Spinal cord (tissue), 9 donors: ENCODE measurements at regions not wholly inside any gene's neighbourhood (a gene's known extent, or its start where the extent isn't known, plus 50 kb on each side); places are given as distances from the start of the nearest gene placed in this dataset.

Experiments
- DNase-seq, 6 donors: peaks; one replicate each; pipeline versions ENCODE4 v3.0.0 to v3.0.0-alpha.2; 2013 to 2015; ENCODE audit warnings: low spot score in 6 of 6, low read depth in 4 of 6
- H3K27ac ChIP-seq: one replicate; pipeline ENCODE4 v1.5.1; 2013; ENCODE audit warnings: low read depth, low read length, control low read depth
- H3K27me3 ChIP-seq: one replicate; pipeline ENCODE4 v1.6.1; 2013; ENCODE audit warnings: low read length; ENCODE audit not compliant: control insufficient read depth, insufficient read depth
- H3K36me3 ChIP-seq: one replicate; pipeline ENCODE4 v1.6.1; 2013; ENCODE audit warnings: low read length; ENCODE audit not compliant: control insufficient read depth, insufficient read depth
- H3K4me1 ChIP-seq: one replicate; pipeline ENCODE4 v1.6.1; 2013; ENCODE audit warnings: low read length; ENCODE audit not compliant: control insufficient read depth, insufficient read depth
- H3K4me3 ChIP-seq: one replicate; pipeline ENCODE4 v1.5.1; 2013; ENCODE audit warnings: low read depth, low read length, control low read depth
- H3K9me3 ChIP-seq: one replicate; pipeline ENCODE4 v1.6.1; 2013; ENCODE audit warnings: low read length; ENCODE audit not compliant: control insufficient read depth, insufficient read depth
- WGBS: methylation state at CpG from one replicate; pipeline ENCODE4 v1.1.5; 2013; ENCODE audit warnings: missing lambda C conversion rate; ENCODE audit not compliant: insufficient coverage; 5-methylcytosine and 5-hydroxymethylcytosine counted together
- donor health status: healthy.

- H3K27me3 ChIP-seq = no peaks in the 10 kb centered on the region
- WGBS = no CpG with 5 or more reads among the region's 2 CpGs
- no peaks in the 10 kb centered on the region for H3K4me1 ChIP-seq
- H3K36me3 ChIP-seq = no peaks in the 10 kb centered on the region
- H3K27ac ChIP-seq = no peak overlapping the region
- no peak overlapping the region for H3K4me3 ChIP-seq
- no peaks in the 10 kb centered on the region for H3K9me3 ChIP-seq
- peak in 1 of 6 donors; percentile 52 for DNase-seq
Observed at GRCh38 chr5:152990649-152991048, 499.8 kb upstream of the GRIA1 start.

DNA sequence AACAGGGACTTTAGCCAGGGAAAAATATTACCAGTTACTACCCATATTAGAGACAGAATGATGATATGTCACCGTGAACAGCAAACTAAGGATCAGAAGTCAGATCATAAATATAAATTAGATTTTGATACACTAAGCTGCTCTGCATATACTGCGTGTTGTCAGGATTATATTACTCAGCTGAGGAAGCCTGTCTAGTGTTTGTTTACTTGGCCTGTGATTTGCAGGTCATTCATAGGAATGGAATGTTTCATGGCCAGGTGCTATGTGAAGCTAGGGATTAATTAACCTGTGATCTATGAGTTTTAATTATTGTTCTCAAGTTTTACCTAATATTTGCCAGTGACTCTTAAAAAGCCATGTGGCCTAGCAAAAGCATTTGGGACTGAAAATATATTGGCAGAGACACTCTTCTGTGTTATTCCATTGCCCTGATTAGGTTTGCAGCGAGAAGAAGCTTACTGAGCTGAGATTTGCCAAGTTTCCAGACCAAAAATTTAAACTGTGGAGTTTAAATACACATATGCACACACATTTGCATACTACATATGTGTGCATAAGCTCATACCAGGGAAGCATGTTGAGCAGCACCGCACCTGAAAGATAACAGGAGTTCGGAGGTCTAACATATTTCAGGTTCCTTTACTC is 496.3 kb upstream of the GRIA1 start:
- Histone ChIP-seq H3K4me1 (no peaks in the 10 kb centered on the region), H3K27me3 (no peaks in the 10 kb centered on the region), H3K4me3 (no peak overlapping the region), H3K36me3 (no peaks in the 10 kb centered on the region), H3K27ac (no peak overlapping the region), H3K9me3 (no peaks in the 10 kb centered on the region)
- DNase-seq = peak in 2 of 6 donors; percentile 53 to 70
- 40% methylated on average over 1 of the region's 5 CpGs for WGBS

DNA sequence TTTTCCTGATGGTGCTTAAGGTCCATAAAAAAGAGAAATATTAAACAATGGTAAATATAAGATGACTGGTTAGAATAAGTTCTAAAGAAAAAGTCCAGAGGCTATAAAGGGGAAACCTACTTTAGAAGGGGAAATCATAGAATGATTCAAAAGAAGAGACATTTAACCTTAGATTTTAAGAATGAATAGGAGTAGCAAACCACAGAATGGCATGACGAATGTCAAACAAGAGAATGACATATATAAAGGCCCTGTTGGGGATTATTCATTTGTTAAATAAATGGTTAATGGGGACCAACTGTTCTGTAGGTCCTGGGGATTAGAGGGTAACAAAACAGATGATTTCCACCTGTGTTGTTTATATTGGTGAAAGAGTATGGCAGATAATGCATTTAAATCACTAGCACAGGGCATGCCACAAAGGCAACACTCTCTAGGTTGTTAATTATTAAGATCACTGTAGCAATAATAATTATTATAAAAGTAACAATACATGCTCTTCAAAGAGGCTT is 495.2 kb upstream of the GRIA1 start:
- no CpG with 5 or more reads among the region's 1 CpG for WGBS
- no peaks in the 10 kb centered on the region for H3K27me3 ChIP-seq

GRCh38 chr5:153005711-153006110 is 484.8 kb upstream of the GRIA1 start:
- Histone ChIP-seq H3K36me3 (no peaks in the 10 kb centered on the region), H3K27ac (no peak overlapping the region), H3K27me3 (no peaks in the 10 kb centered on the region), H3K4me1 (no peaks in the 10 kb centered on the region), H3K9me3 (no peaks in the 10 kb centered on the region), H3K4me3 (no peak overlapping the region)
- WGBS = 97% methylated on average over 2 of the region's 2 CpGs
- DNase-seq = no peak

More for the DNA sequence above, 495.2 kb upstream of the GRIA1 start:
- Histone ChIP-seq H3K4me3 (no peak overlapping the region), H3K27ac (no peak overlapping the region), H3K4me1 (no peaks in the 10 kb centered on the region), H3K9me3 (no peaks in the 10 kb centered on the region), H3K36me3 (no peaks in the 10 kb centered on the region)
- no peak for DNase-seq

DNA sequence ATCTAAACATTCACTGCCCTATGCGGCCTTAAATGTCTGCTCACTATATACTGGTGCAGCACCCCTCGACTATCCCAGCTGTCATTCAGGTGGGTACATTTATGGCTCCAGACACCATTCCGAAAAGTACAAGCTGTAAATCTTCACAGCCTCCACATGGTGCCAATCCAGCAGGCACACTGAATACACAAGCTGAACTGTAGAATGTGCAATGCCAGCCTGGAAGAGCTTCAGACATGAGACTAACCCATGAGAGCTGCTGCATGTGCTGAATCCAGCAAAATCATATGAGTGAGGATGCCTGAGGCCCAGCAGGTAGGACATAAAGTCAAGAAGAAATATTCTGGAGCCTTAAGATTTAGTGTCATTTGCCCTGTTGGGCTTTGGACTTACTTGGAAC is 483.8 kb upstream of the GRIA1 start:
- 85% methylated on average over 3 of the region's 3 CpGs for WGBS

DNA sequence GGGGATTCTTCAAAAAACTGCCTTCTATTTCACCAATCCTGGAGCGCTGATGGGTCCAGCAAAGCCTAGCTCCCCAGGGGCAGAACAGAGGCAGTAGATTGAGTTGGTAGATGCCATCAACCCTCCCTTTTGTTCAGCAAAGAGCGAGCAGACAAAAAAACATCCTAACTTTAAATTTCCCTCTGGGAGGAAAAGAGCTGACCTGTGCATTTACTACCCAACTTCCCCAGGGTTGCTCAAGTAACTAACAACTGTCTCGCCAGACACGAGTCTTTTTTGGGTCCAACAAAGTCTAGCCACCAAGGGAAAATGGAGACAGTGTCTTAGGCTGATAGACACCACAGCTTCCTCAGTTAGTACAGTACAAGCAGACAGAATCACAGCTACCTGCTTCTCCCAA is 476.3 kb upstream of the GRIA1 start:
- no peak for DNase-seq
- H3K4me3 ChIP-seq = no peak overlapping the region
- no CpG with 5 or more reads among the region's 4 CpGs for WGBS

More for the DNA sequence above, 483.8 kb upstream of the GRIA1 start:
- peak in 1 of 6 donors; percentile 56 for DNase-seq
- no peaks in the 10 kb centered on the region for H3K4me1 ChIP-seq
- H3K36me3 ChIP-seq = no peaks in the 10 kb centered on the region
- no peaks in the 10 kb centered on the region for H3K9me3 ChIP-seq
- H3K4me3 ChIP-seq = no peak overlapping the region
- no peak overlapping the region for H3K27ac ChIP-seq
- no peaks in the 10 kb centered on the region for H3K27me3 ChIP-seq

GRCh38 chr5:153018121-153018520 is 472.3 kb upstream of the GRIA1 start:
- H3K9me3 ChIP-seq = peaks cover 17% of the 10 kb centered on the region
- no CpG with 5 or more reads among the region's 4 CpGs for WGBS
- DNase-seq = no peak
- H3K27me3 ChIP-seq = no peaks in the 10 kb centered on the region
- no peaks in the 10 kb centered on the region for H3K36me3 ChIP-seq
- H3K4me1 ChIP-seq = no peaks in the 10 kb centered on the region
- no peak overlapping the region for H3K27ac ChIP-seq
- no peak overlapping the region for H3K4me3 ChIP-seq

More for the DNA sequence above, 476.3 kb upstream of the GRIA1 start:
- H3K27ac ChIP-seq = no peak overlapping the region
- H3K4me1 ChIP-seq = no peaks in the 10 kb centered on the region
- no peaks in the 10 kb centered on the region for H3K36me3 ChIP-seq
- H3K27me3 ChIP-seq = no peaks in the 10 kb centered on the region
- H3K9me3 ChIP-seq = peaks cover 11% of the 10 kb centered on the region

DNA sequence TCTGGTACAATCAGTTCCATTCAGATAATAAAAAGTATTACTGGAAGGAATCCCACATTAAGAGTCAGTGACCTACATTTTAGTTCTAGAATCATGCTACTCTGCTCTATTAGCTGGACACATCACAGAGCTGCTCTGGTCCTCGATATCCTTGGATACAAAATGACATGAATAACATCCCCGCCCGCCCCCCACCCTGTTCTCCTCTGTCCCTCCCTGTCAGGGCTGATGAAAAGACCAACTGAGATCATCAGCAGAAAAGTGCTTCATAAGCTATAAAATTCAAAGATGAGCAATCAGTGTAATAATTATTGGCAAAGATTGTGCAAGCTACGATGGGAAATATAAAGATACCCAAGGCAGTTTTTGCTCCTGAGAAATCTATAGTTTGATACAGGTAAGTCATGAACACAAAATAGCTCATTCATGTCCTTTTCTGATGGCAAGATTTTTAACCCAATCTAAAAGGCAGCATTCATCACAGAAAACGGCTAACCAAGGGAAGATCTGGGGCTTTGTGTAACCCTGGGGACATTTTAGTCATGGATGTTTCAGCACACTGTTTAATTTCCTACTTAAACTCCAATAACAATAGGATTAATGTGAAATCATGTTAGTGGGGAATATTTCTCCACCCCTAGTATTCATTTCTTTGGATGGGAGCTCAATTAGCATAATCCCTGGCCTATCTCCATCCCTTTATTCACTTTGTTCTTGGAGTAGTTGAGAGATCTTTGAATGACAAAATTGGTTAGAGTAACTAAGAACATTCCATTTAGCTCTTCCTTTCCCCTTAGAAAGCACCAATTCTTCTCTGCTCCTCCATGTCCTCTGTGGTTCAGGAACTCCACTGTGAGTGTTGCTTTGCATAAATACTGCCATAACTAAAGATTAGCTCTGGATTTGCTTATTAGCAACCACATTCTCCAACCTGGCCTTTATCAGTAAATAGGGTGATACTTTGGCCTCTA is 459.4 kb upstream of the GRIA1 start:
- no peak overlapping the region for H3K27ac ChIP-seq
- no CpG with 5 or more reads among the region's 5 CpGs for WGBS
- H3K4me1 ChIP-seq = no peaks in the 10 kb centered on the region
- H3K9me3 ChIP-seq = no peaks in the 10 kb centered on the region
- DNase-seq = peak in 1 of 6 donors; percentile 76
- no peaks in the 10 kb centered on the region for H3K27me3 ChIP-seq
- no peak overlapping the region for H3K4me3 ChIP-seq
- H3K36me3 ChIP-seq = no peaks in the 10 kb centered on the region

DNA sequence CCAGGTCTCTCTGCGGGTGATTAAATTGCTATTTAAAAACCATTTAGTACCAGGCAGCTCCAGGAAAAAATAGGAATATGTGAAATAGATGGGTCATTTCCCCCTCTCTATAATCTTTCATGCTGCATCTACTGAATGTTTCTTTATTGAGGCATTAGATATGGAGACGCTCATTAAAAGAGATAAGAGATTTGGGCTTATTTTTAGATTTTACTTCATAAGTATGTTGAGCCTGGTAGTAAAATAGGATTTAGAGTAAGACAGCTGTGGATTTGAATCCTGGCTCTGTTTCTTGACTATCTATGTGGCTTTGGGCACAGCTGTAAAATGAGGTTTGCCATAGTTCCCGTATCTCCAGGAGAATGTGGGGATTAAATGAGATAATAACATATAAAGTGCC is 451.0 kb upstream of the GRIA1 start:
- no peaks in the 10 kb centered on the region for H3K4me1 ChIP-seq
- H3K9me3 ChIP-seq = no peaks in the 10 kb centered on the region
- no peaks in the 10 kb centered on the region for H3K27me3 ChIP-seq
- no peaks in the 10 kb centered on the region for H3K36me3 ChIP-seq
- WGBS = no CpG with 5 or more reads among the region's 3 CpGs
- H3K4me3 ChIP-seq = no peak overlapping the region
- no peak overlapping the region for H3K27ac ChIP-seq
- DNase-seq = no peak
